SJSA1 (cell line): ENCODE measurements at regions not wholly inside any gene's neighbourhood (a gene's known extent, or its start where the extent isn't known, plus 50 kb on each side); places are given as distances from the start of the nearest gene placed in this dataset.

Experiments
- DNase-seq, 2 experiments: peaks; one replicate each; pipeline ENCODE4 v3.0.0-alpha.2; 2015 to 2020; ENCODE audit warnings: low spot score in 2 of 2, low read depth in 1 of 2
- H3K27ac ChIP-seq: fragments of 250-450 bp; sonication (Bioruptor Pico); 2 replicates; pipeline ENCODE4 v1.5.1; 2020; ENCODE audit warnings: mild to moderate bottlenecking, moderate library complexity
- H3K27me3 ChIP-seq: fragments of 250-450 bp; sonication (Bioruptor Pico); replicated peaks from 2 replicates; pipeline ENCODE4 v1.5.1; 2020; ENCODE audit warnings: mild to moderate bottlenecking, moderate library complexity
- H3K36me3 ChIP-seq: fragments of 250-450 bp; sonication (Bioruptor Pico); 2 replicates; pipeline ENCODE4 v1.5.1; 2020; ENCODE audit warnings: mild to moderate bottlenecking
- H3K4me1 ChIP-seq: fragments of 250-450 bp; sonication (Bioruptor Pico); replicated peaks from 2 replicates; pipeline ENCODE4 v1.6.1; 2021; ENCODE audit warnings: mild to moderate bottlenecking
- H3K4me3 ChIP-seq: fragments of 250-450 bp; sonication (Bioruptor Pico); 2 replicates; pipeline ENCODE4 v1.5.1; 2020; ENCODE audit warnings: mild to moderate bottlenecking
- H3K9me3 ChIP-seq: fragments of 250-450 bp; sonication (Bioruptor Pico); replicated peaks from 2 replicates; pipeline ENCODE4 v1.5.1; 2020; ENCODE audit warnings: mild to moderate bottlenecking

- no peaks in the 10 kb centered on the region for H3K9me3 ChIP-seq
- H3K4me3 ChIP-seq, result no peak overlapping the region
- no peak for DNase-seq
- H3K36me3 ChIP-seq, result no peaks in the 10 kb centered on the region
- H3K27me3 ChIP-seq, result no peaks in the 10 kb centered on the region
- H3K4me1 ChIP-seq, result peaks cover 37% of the 10 kb centered on the region
- no peak overlapping the region for H3K27ac ChIP-seq
These were observed 433.7 kb downstream of the ARHGEF28 start for GRCh38 chr5:74059706-74060105.

- Histone ChIP-seq H3K27me3 (no peaks in the 10 kb centered on the region), H3K36me3 (no peaks in the 10 kb centered on the region), H3K4me3 (no peak overlapping the region), H3K27ac (no peak overlapping the region), H3K4me1 (peaks cover 16% of the 10 kb centered on the region), H3K9me3 (no peaks in the 10 kb centered on the region)
- DNase-seq, result no peak
These were observed 430.8 kb downstream of the ARHGEF28 start for GRCh38 chr5:74056789-74057164.

- Histone ChIP-seq H3K9me3 (no peaks in the 10 kb centered on the region), H3K27ac (no peak overlapping the region), H3K36me3 (no peaks in the 10 kb centered on the region), H3K4me3 (no peak overlapping the region), H3K27me3 (no peaks in the 10 kb centered on the region), H3K4me1 (peaks cover 16% of the 10 kb centered on the region)
- DNase-seq, result no peak
These were observed 430.3 kb downstream of the ARHGEF28 start for GRCh38 chr5:74056107-74056788.

- H3K27ac ChIP-seq, result peak overlapping the region; percentile 27; the same call in 1 of the 2 replicates
- no peak overlapping the region for H3K4me3 ChIP-seq
- H3K4me1 ChIP-seq, result peaks cover 16% of the 10 kb centered on the region
- H3K27me3 ChIP-seq, result no peaks in the 10 kb centered on the region
- H3K36me3 ChIP-seq, result no peaks in the 10 kb centered on the region
- no peaks in the 10 kb centered on the region for H3K9me3 ChIP-seq
- peak; percentile 43 to 53 for DNase-seq
These were observed 429.6 kb downstream of the ARHGEF28 start for GRCh38 chr5:74055486-74056106.

- Histone ChIP-seq H3K4me3 (no peak overlapping the region), H3K36me3 (no peaks in the 10 kb centered on the region), H3K27ac (no peak overlapping the region), H3K4me1 (peaks cover 16% of the 10 kb centered on the region), H3K27me3 (no peaks in the 10 kb centered on the region), H3K9me3 (no peaks in the 10 kb centered on the region)
- no peak for DNase-seq
These were observed 428.8 kb downstream of the ARHGEF28 start for GRCh38 chr5:74054641-74055421.

- Histone ChIP-seq H3K27me3 (no peaks in the 10 kb centered on the region), H3K4me1 (peaks cover 16% of the 10 kb centered on the region), H3K9me3 (no peaks in the 10 kb centered on the region), H3K36me3 (no peaks in the 10 kb centered on the region), H3K4me3 (no peak overlapping the region), H3K27ac (no peak overlapping the region)
- DNase-seq, result no peak
These were observed 428.1 kb downstream of the ARHGEF28 start for GRCh38 chr5:74054139-74054538.

GRCh38 chr5:74052441-74053221, 426.6 kb downstream of the ARHGEF28 start:
- no peaks in the 10 kb centered on the region for H3K27me3 ChIP-seq
- no peak overlapping the region for H3K4me3 ChIP-seq
- peaks cover 16% of the 10 kb centered on the region for H3K4me1 ChIP-seq
- no peaks in the 10 kb centered on the region for H3K36me3 ChIP-seq
- H3K27ac ChIP-seq, result no peak overlapping the region
- DNase-seq, result no peak
- H3K9me3 ChIP-seq, result no peaks in the 10 kb centered on the region

GRCh38 chr5:74051076-74051475, 425.1 kb downstream of the ARHGEF28 start:
- H3K36me3 ChIP-seq, result no peaks in the 10 kb centered on the region
- DNase-seq, result no peak
- peaks cover 8% of the 10 kb centered on the region for H3K4me1 ChIP-seq
- no peaks in the 10 kb centered on the region for H3K27me3 ChIP-seq
- no peak overlapping the region for H3K27ac ChIP-seq
- H3K4me3 ChIP-seq, result no peak overlapping the region
- no peaks in the 10 kb centered on the region for H3K9me3 ChIP-seq

GRCh38 chr5:74044936-74045335, 418.9 kb downstream of the ARHGEF28 start:
- Histone ChIP-seq H3K36me3 (no peaks in the 10 kb centered on the region), H3K9me3 (no peaks in the 10 kb centered on the region), H3K4me3 (no peak overlapping the region), H3K27ac (no peak overlapping the region), H3K27me3 (no peaks in the 10 kb centered on the region), H3K4me1 (peaks cover 38% of the 10 kb centered on the region)
- no peak for DNase-seq

GRCh38 chr5:74042959-74043358, 417.0 kb downstream of the ARHGEF28 start:
- Histone ChIP-seq H3K36me3 (no peaks in the 10 kb centered on the region), H3K4me3 (no peak overlapping the region), H3K9me3 (no peaks in the 10 kb centered on the region), H3K27me3 (no peaks in the 10 kb centered on the region), H3K27ac (peak overlapping the region; percentile 79), H3K4me1 (peaks cover 49% of the 10 kb centered on the region)
- DNase-seq, result peak; percentile 73 to 77

GRCh38 chr5:74042559-74042958, 416.6 kb downstream of the ARHGEF28 start:
- no peaks in the 10 kb centered on the region for H3K27me3 ChIP-seq
- peaks cover 49% of the 10 kb centered on the region for H3K4me1 ChIP-seq
- DNase-seq, result no peak
- H3K27ac ChIP-seq, result peak overlapping the region; percentile 79
- no peaks in the 10 kb centered on the region for H3K9me3 ChIP-seq
- no peaks in the 10 kb centered on the region for H3K36me3 ChIP-seq
- no peak overlapping the region for H3K4me3 ChIP-seq

- H3K27ac ChIP-seq, result peak overlapping the region; percentile 79
- no peak for DNase-seq
These were observed 415.9 kb downstream of the ARHGEF28 start for GRCh38 chr5:74041913-74042312.

GRCh38 chr5:74040811-74041491, 415.0 kb downstream of the ARHGEF28 start:
- H3K27ac ChIP-seq, result peak overlapping the region; percentile 79
- H3K36me3 ChIP-seq, result no peaks in the 10 kb centered on the region
- no peaks in the 10 kb centered on the region for H3K9me3 ChIP-seq
- no peak overlapping the region for H3K4me3 ChIP-seq
- H3K4me1 ChIP-seq, result peaks cover 50% of the 10 kb centered on the region
- DNase-seq, result peak in 1 of 2 experiments; percentile 25
- H3K27me3 ChIP-seq, result no peaks in the 10 kb centered on the region

More at GRCh38 chr5:74041913-74042312, 415.9 kb downstream of the ARHGEF28 start:
- H3K4me1 ChIP-seq, result peaks cover 49% of the 10 kb centered on the region
- no peak overlapping the region for H3K4me3 ChIP-seq
- H3K36me3 ChIP-seq, result no peaks in the 10 kb centered on the region
- no peaks in the 10 kb centered on the region for H3K9me3 ChIP-seq
- H3K27me3 ChIP-seq, result no peaks in the 10 kb centered on the region
